SU-DHL-6 (cell line): ENCODE measurements at regions not wholly inside any gene's neighbourhood (a gene's known extent, or its start where the extent isn't known, plus 50 kb on each side); places are given as distances from the start of the nearest gene placed in this dataset.
"Not testable (repeated sequence)": the region's sequence is repeated elsewhere in the genome, so short reads cannot be mapped to it uniquely, and the experiment has no call there.

Experiments
- H2AFZ ChIP-seq: fragments of 200-600 bp; sonication (generic); 2 replicates; pipeline ENCODE4 v1.6.1; 2014; ENCODE audit warnings: low read depth, mild to moderate bottlenecking, moderate library complexity, mixed read lengths, antibody characterized with exemption, low read length; ENCODE audit not compliant: severe bottlenecking
- H3F3A ChIP-seq: fragments of 200-600 bp; shearing (Covaris generic); 2 replicates; pipeline ENCODE4 v1.6.0; 2016; ENCODE audit warnings: antibody characterized with exemption, mild to moderate bottlenecking; ENCODE audit not compliant: insufficient read depth
- H3K27ac ChIP-seq: fragments of 200-600 bp; sonication (generic); 2 replicates; pipeline ENCODE4 v1.5.1; 2016; ENCODE audit warnings: low read depth, mild to moderate bottlenecking, low read length, moderate library complexity, mixed read lengths
- H3K27me3 ChIP-seq: fragments of 200-600 bp; sonication (generic), shearing (Covaris generic); 2 replicates; pipeline ENCODE4 v1.6.0; 2014; ENCODE audit warnings: mild to moderate bottlenecking, low read length
- H3K36me3 ChIP-seq: fragments of 200-600 bp; sonication (generic); 2 replicates; pipeline ENCODE4 v1.6.1; 2014; ENCODE audit warnings: mild to moderate bottlenecking, low read length, mixed read lengths
- H3K4me2 ChIP-seq: fragments of 300-600, 200-600 bp; shearing (Covaris generic), sonication (generic); 2 replicates; pipeline ENCODE4 v1.6.0; 2014; ENCODE audit warnings: low read length, low read depth, mild to moderate bottlenecking; ENCODE audit not compliant: poor library complexity, severe bottlenecking
- H3K4me3 ChIP-seq: fragments of 200-600 bp; sonication (generic); 2 replicates; pipeline ENCODE4 v1.5.1; 2014; ENCODE audit warnings: antibody characterized with exemption, low read length, mild to moderate bottlenecking, mixed read lengths; ENCODE audit not compliant: insufficient read depth, poor library complexity, severe bottlenecking
- H3K79me2 ChIP-seq: fragments of 200-600 bp; sonication (generic); 2 replicates; pipeline ENCODE4 v1.6.1; 2014; ENCODE audit warnings: mild to moderate bottlenecking, low read length, moderate library complexity; ENCODE audit not compliant: insufficient read depth
- H3K9ac ChIP-seq: fragments of 200-600 bp; sonication (generic); 2 replicates; pipeline ENCODE4 v1.7.0; 2014; ENCODE audit warnings: mild to moderate bottlenecking, low read length
- H3K9me2 ChIP-seq: fragments of 200-600 bp; sonication (generic); replicated peaks from 2 replicates; pipeline ENCODE4 v1.6.1; 2014; ENCODE audit warnings: low read length; ENCODE audit not compliant: insufficient read depth
- H3K9me3 ChIP-seq: fragments of 200-600 bp; sonication (generic); 2 replicates; pipeline ENCODE4 v1.6.1; 2014; ENCODE audit warnings: low read length, mixed read lengths; ENCODE audit not compliant: insufficient read depth
- H4K20me1 ChIP-seq: fragments of 200-600 bp; sonication (generic); 2 replicates; pipeline ENCODE4 v1.6.1; 2014; ENCODE audit warnings: low read depth, mild to moderate bottlenecking, antibody characterized with exemption, low read length, moderate library complexity, mixed read lengths
- CTCF ChIP-seq: fragments of 200-600 bp; sonication (generic); IDR thresholded peaks from one replicate; pipeline ENCODE4 v1.5.1; 2017; ENCODE audit warnings: antibody characterized with exemption, mild to moderate bottlenecking, low read length, moderate library complexity; ENCODE audit not compliant: insufficient read depth, poor library complexity, severe bottlenecking
- EZH2phosphoT487 ChIP-seq: fragments of 200-600 bp; sonication (generic), shearing (Covaris generic); conservative IDR thresholded peaks from 2 replicates; pipeline ENCODE4 v1.6.1; 2018; ENCODE audit warnings: mild to moderate bottlenecking, antibody characterized with exemption, low read length, moderate library complexity, mixed read lengths

GRCh38 chr11:90284171-90284570 lies 61.3 kb upstream of the CHORDC1 start:
- no peak overlapping the region for H3K27ac ChIP-seq

GRCh38 chr11:90282551-90283071 lies 59.8 kb upstream of the CHORDC1 start:
- H3K9me3 ChIP-seq, H4K20me1 ChIP-seq, H2AFZ ChIP-seq, H3K79me2 ChIP-seq, H3K4me2 ChIP-seq, H3K36me3 ChIP-seq, H3K9ac ChIP-seq, H3K4me3 ChIP-seq, H3F3A ChIP-seq, H3K27ac ChIP-seq, H3K27me3 ChIP-seq, H3K9me2 ChIP-seq: not testable (repeated sequence)

More at GRCh38 chr11:90284171-90284570, 61.3 kb upstream of the CHORDC1 start:
- H3K9ac ChIP-seq = no peak overlapping the region
- H3K9me2 ChIP-seq = no peaks in the 10 kb centered on the region
- no peak overlapping the region for H3K4me2 ChIP-seq
- no peak overlapping the region for H3K4me3 ChIP-seq
- H3F3A ChIP-seq = no peaks in the 10 kb centered on the region
- H3K27me3 ChIP-seq = no peaks in the 10 kb centered on the region
- no peaks in the 10 kb centered on the region for H4K20me1 ChIP-seq
- no peaks in the 10 kb centered on the region for H3K79me2 ChIP-seq
- no peak for TF ChIP-seq CTCF
- TF ChIP-seq EZH2phosphoT487 = no peak
- no peaks in the 10 kb centered on the region for H3K9me3 ChIP-seq
- no peaks in the 10 kb centered on the region for H3K36me3 ChIP-seq
- H2AFZ ChIP-seq = no peak overlapping the region

GRCh38 chr11:90274362-90274761 lies 51.5 kb upstream of the CHORDC1 start:
- no peaks in the 10 kb centered on the region for H3K9me3 ChIP-seq
- H3K4me2 ChIP-seq = no peak overlapping the region
- no peak overlapping the region for H3K4me3 ChIP-seq
- no peak overlapping the region for H3K27ac ChIP-seq
- H3K79me2 ChIP-seq = no peaks in the 10 kb centered on the region
- H3K27me3 ChIP-seq = no peaks in the 10 kb centered on the region
- H3F3A ChIP-seq = no peaks in the 10 kb centered on the region
- H3K9me2 ChIP-seq = no peaks in the 10 kb centered on the region
- no peak for TF ChIP-seq EZH2phosphoT487
- TF ChIP-seq CTCF = no peak
- no peaks in the 10 kb centered on the region for H3K36me3 ChIP-seq
- H2AFZ ChIP-seq = no peak overlapping the region
- H3K9ac ChIP-seq = no peak overlapping the region
- H4K20me1 ChIP-seq = no peaks in the 10 kb centered on the region
